IMR-90 (cell line): ENCODE measurements at regions not wholly inside any gene's neighbourhood (a gene's known extent, or its start where the extent isn't known, plus 50 kb on each side); places are given as distances from the start of the nearest gene placed in this dataset.

Experiments
- ATAC-seq: fragments of 200-7000 bp; cut with Tn5 transposase; 2 replicates; pipeline ENCODE4 v1.9.1; 2020; ENCODE audit warnings: low read depth, mild to moderate bottlenecking, moderate library complexity
- BruUV-seq: library from RNA; stranded (reverse); fragments of 400-500 nt; replicated peaks from 2 replicates; lab custom pipeline; 2021; lab: Mats Ljungman, UMichigan
- CTCF ChIA-PET: fragments of 300-600 bp; formaldehyde crosslinking; extraction: SDS; loops from one replicate; lab custom pipeline; 2021; ENCODE audit warnings: antibody characterized with exemption; lab: Yijun Ruan, JAX
- POLR2A ChIA-PET: fragments of 300-600 bp; sonication (Branson Sonifier 250); formaldehyde crosslinking; loops from one replicate; lab custom pipeline; 2022; ENCODE audit warnings: antibody characterized with exemption; ENCODE audit not compliant: unreplicated experiment; lab: Charles Lee
- DNase-seq: peaks from one replicate; pipeline ENCODE4 v3.0.0; 2013
- H2AFZ ChIP-seq: replicated peaks from 2 replicates; pipeline ENCODE3; 2013; ENCODE audit warnings: low read length, mild to moderate bottlenecking; ENCODE audit not compliant: poor library complexity
- H2AK5ac ChIP-seq: 2 replicates; pipeline ENCODE4 v1.6.1; 2013; ENCODE audit warnings: low read depth, low read length, inconsistent platforms
- H2AK9ac ChIP-seq: replicated peaks from 2 replicates; pipeline ENCODE3; 2013; ENCODE audit warnings: mild to moderate bottlenecking, low read depth, low read length, moderate library complexity; ENCODE audit not compliant: poor library complexity
- H2BK120ac ChIP-seq: 2 replicates; pipeline ENCODE4 v1.6.1; 2013; ENCODE audit warnings: low read depth, low read length, inconsistent platforms
- H2BK15ac ChIP-seq: 3 replicates; pipeline ENCODE4 v1.6.1; 2013; ENCODE audit warnings: low read depth, low read length, inconsistent platforms
- H2BK20ac ChIP-seq: 2 replicates; pipeline ENCODE4 v1.6.1; 2013; ENCODE audit warnings: low read depth, mild to moderate bottlenecking, inconsistent platforms, low read length, moderate library complexity
- H2BK5ac ChIP-seq: 2 replicates; pipeline ENCODE4 v1.6.1; 2013; ENCODE audit warnings: mild to moderate bottlenecking, low read depth, low read length, inconsistent platforms; ENCODE audit not compliant: poor library complexity, severe bottlenecking
- H3K14ac ChIP-seq: replicated peaks from 2 replicates; pipeline ENCODE4 v1.6.1; 2013; ENCODE audit warnings: low read depth, low read length, inconsistent platforms
- H3K18ac ChIP-seq: 2 replicates; pipeline ENCODE4 v1.6.1; 2013; ENCODE audit warnings: low read depth, low read length, control low read depth
- H3K23ac ChIP-seq: 2 replicates; pipeline ENCODE4 v1.6.1; 2013; ENCODE audit warnings: low read depth, low read length, inconsistent platforms
- H3K27ac ChIP-seq: 2 replicates; pipeline ENCODE4 v1.5.1; 2013; ENCODE audit warnings: mild to moderate bottlenecking, control low read depth, low read length; ENCODE audit not compliant: insufficient read depth
- H3K27me3 ChIP-seq: 2 replicates; pipeline ENCODE4 v1.6.1; 2013; ENCODE audit warnings: low read length; ENCODE audit not compliant: control insufficient read depth, insufficient read depth
- H3K36me3 ChIP-seq: 2 replicates; pipeline ENCODE4 v1.6.1; 2013; ENCODE audit warnings: low read length, mixed read lengths; ENCODE audit not compliant: control insufficient read depth, insufficient read depth
- H3K4ac ChIP-seq: 2 replicates; pipeline ENCODE4 v1.6.1; 2013; ENCODE audit warnings: low read depth, low read length, inconsistent platforms
- H3K4me1 ChIP-seq: 2 replicates; pipeline ENCODE4 v1.6.1; 2013; ENCODE audit warnings: low read length, mixed read lengths; ENCODE audit not compliant: control insufficient read depth, insufficient read depth
- H3K4me2 ChIP-seq: 2 replicates; pipeline ENCODE4 v1.6.1; 2013; ENCODE audit warnings: low read depth, mild to moderate bottlenecking, control low read depth, low read length, moderate library complexity
- H3K4me3 ChIP-seq: 2 replicates; pipeline ENCODE4 v1.5.1; 2013; ENCODE audit warnings: low read depth, mild to moderate bottlenecking, control low read depth, low read length, moderate library complexity; ENCODE audit not compliant: insufficient read depth
- H3K56ac ChIP-seq: 2 replicates; pipeline ENCODE4 v1.6.1; 2013; ENCODE audit warnings: low read length, inconsistent platforms; ENCODE audit not compliant: insufficient read depth; ENCODE audit errors: extremely low read depth
- H3K79me1 ChIP-seq, 2 experiments: 2 replicates each; pipeline ENCODE4 v1.6.1; 2013; ENCODE audit warnings: low read length in 2 of 2, inconsistent platforms in 1 of 2, low read depth in 1 of 2
- H3K9ac ChIP-seq: 2 replicates; pipeline ENCODE4 v1.6.1; 2013; ENCODE audit warnings: low read depth, low read length, control low read depth
- H3K9me1 ChIP-seq: 2 replicates; pipeline ENCODE4 v1.6.1; 2013; ENCODE audit warnings: low read length, inconsistent platforms; ENCODE audit not compliant: insufficient read depth
- H3K9me3 ChIP-seq: 2 replicates; pipeline ENCODE4 v1.6.1; 2013; ENCODE audit warnings: low read length; ENCODE audit not compliant: control insufficient read depth, insufficient read depth
- H4K20me1 ChIP-seq: 2 replicates; pipeline ENCODE4 v1.6.1; 2013; ENCODE audit warnings: low read length, inconsistent platforms; ENCODE audit not compliant: insufficient read depth
- H4K5ac ChIP-seq: 2 replicates; pipeline ENCODE4 v1.6.1; 2013; ENCODE audit warnings: mild to moderate bottlenecking, low read depth, low read length, control low read depth
- H4K8ac ChIP-seq, 2 experiments: 2 replicates each; pipeline ENCODE4 v1.6.1; 2013; ENCODE audit warnings: low read depth in 2 of 2, low read length in 2 of 2, control low read depth in 1 of 2, inconsistent platforms in 1 of 2
- H4K91ac ChIP-seq: 2 replicates; pipeline ENCODE4 v1.6.1; 2013; ENCODE audit warnings: low read depth, low read length, inconsistent platforms; ENCODE audit not compliant: insufficient read depth
- BHLHE40 ChIP-seq: fragments of 150-350 bp; IDR thresholded peaks from 2 replicates; pipeline ENCODE4 v1.6.1; 2016; ENCODE audit warnings: mild to moderate bottlenecking, low read depth, low read length
- FOS ChIP-seq: fragments of 150-350 bp; IDR thresholded peaks from 2 replicates; pipeline ENCODE4 v1.6.1; 2016; ENCODE audit warnings: low read depth, low read length
- MAFK ChIP-seq: IDR thresholded peaks from 2 replicates; pipeline ENCODE4 v1.6.1; 2012; ENCODE audit warnings: low read depth, low read length, improper control_type of control experiment
- POLR2A ChIP-seq: IDR thresholded peaks from 2 replicates; pipeline ENCODE4 v1.6.1; 2012; ENCODE audit warnings: mild to moderate bottlenecking, low read depth, low read length
- RAD21 ChIP-seq: IDR thresholded peaks from 2 replicates; pipeline ENCODE4 v1.6.1; 2012; ENCODE audit warnings: low read length, improper control_type of control experiment
- SMC3 ChIP-seq: fragments of 150-350 bp; IDR thresholded peaks from 2 replicates; pipeline ENCODE4 v1.6.1; 2016; ENCODE audit warnings: low read depth, mild to moderate bottlenecking, antibody characterized with exemption, low read length, moderate library complexity
- WGBS, 2 experiments: methylation state at CpG; one replicate each; pipeline versions ENCODE4 v1.1.5 to v1.1.7; 2013; ENCODE audit warnings: missing lambda C conversion rate in 2 of 2; ENCODE audit not compliant: insufficient read length in 1 of 2; ENCODE audit errors: extremely low coverage in 2 of 2; 5-methylcytosine and 5-hydroxymethylcytosine counted together
- dilution Hi-C: fragments of 300-500 bp; cut with HindIII; formaldehyde crosslinking; loops from one replicate; pipeline ENCODE4 v1.14.3; 2018; ENCODE audit warnings: low sequenced_read_pairs; ENCODE audit not compliant: unreplicated experiment
- in situ Hi-C: fragments of 300-500 bp; cut with MboI; formaldehyde crosslinking; loops from 3 replicates; pipeline ENCODE4 v1.14.3; 2019; ENCODE audit warnings: low sequenced_read_pairs, inconsistent platforms, mixed read lengths
- intact Hi-C: fragments of 100-400 bp; cut with micrococcal nuclease; formaldehyde crosslinking; loops from 2 replicates; pipeline ENCODE4 v1.10.0; 2022
- TF ChIP-seq, protein P1 (sequence below): conservative IDR thresholded peaks from 2 replicates; pipeline ENCODE4 v1.5.1; 2012; ENCODE audit warnings: mild to moderate bottlenecking, low read depth, low read length, improper control_type of control experiment

DNA sequence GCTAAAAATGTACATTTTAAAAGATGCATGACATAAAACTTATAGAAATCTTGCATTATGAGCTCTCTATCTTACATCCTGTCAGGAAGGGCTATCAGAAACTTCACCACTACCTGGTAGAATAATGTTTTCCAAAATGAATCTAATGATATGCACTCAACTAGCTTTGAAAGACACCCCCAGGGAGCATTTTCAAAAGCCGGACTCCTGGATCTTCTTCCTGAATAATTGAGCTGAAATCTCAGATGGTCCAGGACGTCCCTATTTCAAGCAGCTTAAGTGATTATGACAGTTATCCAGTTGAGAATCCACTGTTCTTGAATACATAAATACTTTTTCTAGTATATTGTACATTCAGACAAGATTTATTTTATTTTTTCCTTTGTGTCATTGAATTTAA, 200.6 kb upstream of the MGAT4C start:
- Histone ChIP-seq H3K4me2 (no peak overlapping the region), H2AK5ac (no peak overlapping the region), H3K18ac (no peak overlapping the region), H3K23ac (no peak overlapping the region), H2BK5ac (no peak overlapping the region), H3K9me3 (no peaks in the 10 kb centered on the region; the same call in 1 of the 2 replicates), H4K8ac (no peak overlapping the region), H3K36me3 (no peaks in the 10 kb centered on the region), H3K9ac (no peak overlapping the region), H2BK20ac (no peak overlapping the region), H4K5ac (no peak overlapping the region), H2BK15ac (no peak overlapping the region), H3K14ac (no peak overlapping the region), H3K56ac (no peak overlapping the region), H3K27ac (no peak overlapping the region), H3K79me1 (no peaks in the 10 kb centered on the region), H4K20me1 (no peaks in the 10 kb centered on the region), H4K91ac (no peak overlapping the region), H3K4ac (no peak overlapping the region), H3K4me1 (no peaks in the 10 kb centered on the region), H3K4me3 (no peak overlapping the region), H3K27me3 (no peaks in the 10 kb centered on the region), H3K9me1 (no peaks in the 10 kb centered on the region), H2AFZ (no peak overlapping the region), H2BK120ac (no peak overlapping the region), H2AK9ac (no peak overlapping the region)
- no TSS peak for BruUV-seq
- DNase-seq (no peak), ATAC-seq (no peak)
- ChIA-PET POLR2A (interaction anchor here (0.5 kb wide), 1 partner anchor 258 kb away, joined by 7 read pairs; no protein-coding TSS in a partner anchor), CTCF (no interaction called here)
- dilution Hi-C loops (no loop called here), intact Hi-C loops (no loop called here), in situ Hi-C loops (no loop called here)
- 86% methylated on average over 1 of the region's 2 CpGs; no CpG with 5 or more reads in 1 of the 2 experiments for WGBS, 2 experiments
- TF ChIP-seq BHLHE40 (no peak), FOS (no peak), RAD21 (no peak), POLR2A (no peak), MAFK (no peak), SMC3 (no peak)
- TF ChIP-seq, protein P1, sequence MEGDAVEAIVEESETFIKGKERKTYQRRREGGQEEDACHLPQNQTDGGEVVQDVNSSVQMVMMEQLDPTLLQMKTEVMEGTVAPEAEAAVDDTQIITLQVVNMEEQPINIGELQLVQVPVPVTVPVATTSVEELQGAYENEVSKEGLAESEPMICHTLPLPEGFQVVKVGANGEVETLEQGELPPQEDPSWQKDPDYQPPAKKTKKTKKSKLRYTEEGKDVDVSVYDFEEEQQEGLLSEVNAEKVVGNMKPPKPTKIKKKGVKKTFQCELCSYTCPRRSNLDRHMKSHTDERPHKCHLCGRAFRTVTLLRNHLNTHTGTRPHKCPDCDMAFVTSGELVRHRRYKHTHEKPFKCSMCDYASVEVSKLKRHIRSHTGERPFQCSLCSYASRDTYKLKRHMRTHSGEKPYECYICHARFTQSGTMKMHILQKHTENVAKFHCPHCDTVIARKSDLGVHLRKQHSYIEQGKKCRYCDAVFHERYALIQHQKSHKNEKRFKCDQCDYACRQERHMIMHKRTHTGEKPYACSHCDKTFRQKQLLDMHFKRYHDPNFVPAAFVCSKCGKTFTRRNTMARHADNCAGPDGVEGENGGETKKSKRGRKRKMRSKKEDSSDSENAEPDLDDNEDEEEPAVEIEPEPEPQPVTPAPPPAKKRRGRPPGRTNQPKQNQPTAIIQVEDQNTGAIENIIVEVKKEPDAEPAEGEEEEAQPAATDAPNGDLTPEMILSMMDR, result no peak
